ENCODE measurements at regions not wholly inside any gene's neighbourhood (a gene's known extent, or its start where the extent isn't known, plus 50 kb on each side); places are given as distances from the start of the nearest gene placed in this dataset.

DNA sequence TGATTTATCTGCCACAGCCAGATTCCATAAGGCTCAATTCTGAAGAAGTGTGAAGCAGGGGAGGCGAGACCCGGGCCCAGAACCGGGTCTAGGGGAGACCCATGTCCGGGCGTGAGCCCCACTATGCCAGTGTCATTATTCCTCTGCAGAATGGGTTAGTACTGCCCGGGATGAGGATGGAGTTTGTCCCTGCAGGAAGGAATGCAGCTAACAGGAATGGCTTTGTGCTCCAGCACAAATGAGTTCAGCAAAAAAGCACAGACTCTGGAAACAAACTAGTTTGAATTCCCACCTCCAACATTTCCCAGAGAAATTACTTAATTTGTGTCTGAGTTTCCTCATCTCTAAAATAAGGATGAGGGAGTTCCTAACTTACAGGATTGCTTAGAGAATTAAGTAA, 202.9 kb downstream of the SYK start:
- no peak for TF ChIP-seq POLR2AphosphoS5 (IDR thresholded peaks at IDR 0.05; ENCODE audit: low read depth, low read length)
- no peak for TF ChIP-seq TAF1 (IDR thresholded peaks at IDR 0.05; ENCODE audit: low read depth, low read length)
